Renal pelvis (tissue), 1 donor: ENCODE measurements at regions not wholly inside any gene's neighbourhood (a gene's known extent, or its start where the extent isn't known, plus 50 kb on each side); places are given as distances from the start of the nearest gene placed in this dataset.
A peak's percentile ranks its signal among the peaks of the same experiment; 100 is the strongest.

Experiments used
- DNase-seq: peaks from one replicate; pipeline ENCODE4 v3.0.0-alpha.2; 2013

- DNase-seq = no peak
Measured at GRCh38 chr18:22467760-22468553, 50.2 kb upstream of the CTAGE1 start.

- no peak for DNase-seq
Measured at GRCh38 chr18:22468554-22468891, 50.8 kb upstream of the CTAGE1 start.

- peak; percentile 54 for DNase-seq
Measured at GRCh38 chr18:22469061-22469734, 51.5 kb upstream of the CTAGE1 start.

- no peak for DNase-seq
Measured at GRCh38 chr18:22469926-22470247, 52.2 kb upstream of the CTAGE1 start.

GRCh38 chr18:22470248-22471235 lies 52.8 kb upstream of the CTAGE1 start:
- DNase-seq = no peak

GRCh38 chr18:22471546-22472131 lies 53.9 kb upstream of the CTAGE1 start:
- no peak for DNase-seq

- DNase-seq = no peak
Measured at GRCh38 chr18:22473366-22473765, 55.7 kb upstream of the CTAGE1 start.

- DNase-seq = no peak
Measured at GRCh38 chr18:22475426-22476100, 57.8 kb upstream of the CTAGE1 start.

- no peak for DNase-seq
Measured at GRCh38 chr18:22477222-22477621, 59.5 kb upstream of the CTAGE1 start.

- no peak for DNase-seq
Measured at GRCh38 chr18:22482948-22483347, 65.2 kb upstream of the CTAGE1 start.

- no peak for DNase-seq
Measured at GRCh38 chr18:22483407-22483806, 65.7 kb upstream of the CTAGE1 start.

GRCh38 chr18:22484471-22484870 lies 66.8 kb upstream of the CTAGE1 start:
- no peak for DNase-seq

GRCh38 chr18:22485808-22486244 lies 68.1 kb upstream of the CTAGE1 start:
- DNase-seq = no peak

- no peak for DNase-seq
Measured at GRCh38 chr18:22486667-22487066, 69.0 kb upstream of the CTAGE1 start.

GRCh38 chr18:22488554-22488953 lies 70.8 kb upstream of the CTAGE1 start:
- no peak for DNase-seq

GRCh38 chr18:22489704-22490103 lies 72.0 kb upstream of the CTAGE1 start:
- no peak for DNase-seq

GRCh38 chr18:22490429-22490846 lies 72.7 kb upstream of the CTAGE1 start:
- no peak for DNase-seq

GRCh38 chr18:22493255-22493654 lies 75.5 kb upstream of the CTAGE1 start:
- DNase-seq = no peak

GRCh38 chr18:22493940-22494339 lies 76.2 kb upstream of the CTAGE1 start:
- DNase-seq = no peak

GRCh38 chr18:22494771-22495170 lies 77.1 kb upstream of the CTAGE1 start:
- no peak for DNase-seq

- DNase-seq = no peak
Measured at GRCh38 chr18:22499421-22499820, 81.7 kb upstream of the CTAGE1 start.

- DNase-seq = peak; percentile 53
Measured at GRCh38 chr18:22503803-22504202, 86.1 kb upstream of the CTAGE1 start.
